Umbilical cord (tissue), 1 donor: ENCODE measurements at regions not wholly inside any gene's neighbourhood (a gene's known extent, or its start where the extent isn't known, plus 50 kb on each side); places are given as distances from the start of the nearest gene placed in this dataset.

Experiments used
- DNase-seq: peaks from one replicate; pipeline ENCODE4 v3.0.0-alpha.2; 2015; ENCODE audit warnings: low spot score

- no peak for DNase-seq
Observed at GRCh38 chr1:48055876-48056764, 58.9 kb upstream of the TRABD2B start.

GRCh38 chr1:48054232-48054631 lies 57.0 kb upstream of the TRABD2B start:
- DNase-seq = no peak

- no peak for DNase-seq
Observed at GRCh38 chr1:48052923-48053291, 55.7 kb upstream of the TRABD2B start.

GRCh38 chr1:48051466-48052126 lies 54.4 kb upstream of the TRABD2B start:
- no peak for DNase-seq

- DNase-seq = peak; percentile 80
Observed at GRCh38 chr1:48049823-48050535, 52.8 kb upstream of the TRABD2B start.

- peak; percentile 91 for DNase-seq
Observed at GRCh38 chr1:48048980-48049379, 51.8 kb upstream of the TRABD2B start.

GRCh38 chr1:48048064-48048463 lies 50.9 kb upstream of the TRABD2B start:
- DNase-seq = peak; percentile 88

GRCh38 chr1:48047116-48047515 lies 49.9 kb upstream of the TRABD2B start:
- DNase-seq = no peak
